ENCODE measurements at regions not wholly inside any gene's neighbourhood (a gene's known extent, or its start where the extent isn't known, plus 50 kb on each side); places are given as distances from the start of the nearest gene placed in this dataset.
A peak's percentile ranks its signal among the peaks of the same experiment; 100 is the strongest.

DNA sequence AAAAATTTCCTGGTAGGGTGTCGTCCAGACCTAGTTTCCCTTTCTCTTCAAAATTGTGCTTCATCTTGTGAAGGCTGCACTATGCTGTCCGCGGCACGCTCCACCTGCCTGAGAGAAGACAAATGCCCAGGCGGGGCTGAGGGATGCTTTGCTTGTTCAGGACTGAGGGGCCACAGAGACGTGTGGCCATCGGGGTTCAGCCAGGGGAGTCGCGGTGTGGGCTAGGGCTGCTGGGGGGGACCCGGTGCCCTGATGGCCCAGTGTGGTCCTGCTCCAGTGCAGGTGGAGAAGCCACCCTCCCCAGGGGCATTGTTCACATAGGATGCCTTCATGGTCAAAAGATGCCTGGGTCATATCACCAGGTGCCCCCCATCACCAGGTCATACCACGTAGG is 107.8 kb upstream of the SHH start:
- dilution Hi-C loops (cut with HindIII; ENCODE audit: low sequenced_read_pairs, unreplicated experiment) (no loop called here), intact Hi-C loops (cut with micrococcal nuclease) (no loop called here), in situ Hi-C loops (cut with MboI; ENCODE audit: low sequenced_read_pairs) (no loop called here)
- POLR2A ChIA-PET (ENCODE audit: unreplicated experiment) = no interaction called here
- CTCF ChIA-PET = no interaction called here
- ATAC-seq (ENCODE audit: low read depth) (no peak), DNase-seq (no peak)
- Histone ChIP-seq H3K4me2 (ENCODE audit: low read depth, low read length) (no peak overlapping the region), H2BK5ac (ENCODE audit: low read depth, low read length, poor library complexity, severe bottlenecking) (no peak overlapping the region), H2BK120ac (ENCODE audit: low read depth, low read length) (no peak overlapping the region), H3K9ac (ENCODE audit: low read depth, low read length) (no peak overlapping the region), H2AFZ (replicated peaks; ENCODE audit: low read length, poor library complexity) (no peak overlapping the region), H3K9me1 (ENCODE audit: insufficient read depth, low read length) (peaks cover 5% of the 10 kb centered on the region), H3K9me3 (ENCODE audit: control insufficient read depth, insufficient read depth, low read length) (peaks cover 14% of the 10 kb centered on the region), H3K4ac (ENCODE audit: low read depth, low read length) (peak overlapping the region; percentile 36), H3K56ac (ENCODE audit: extremely low read depth, insufficient read depth, low read length) (no peak overlapping the region), H2AK5ac (ENCODE audit: low read depth, low read length) (peak overlapping the region; percentile 57), H4K20me1 (ENCODE audit: insufficient read depth, low read length) (no peaks in the 10 kb centered on the region), H3K27ac (ENCODE audit: insufficient read depth, low read length) (no peak overlapping the region; the same call in 1 of the 2 replicates), H4K91ac (ENCODE audit: insufficient read depth, low read depth, low read length) (no peak overlapping the region), H3K27me3 (ENCODE audit: control insufficient read depth, insufficient read depth, low read length) (no peaks in the 10 kb centered on the region), H2AK9ac (replicated peaks; ENCODE audit: low read depth, low read length, poor library complexity) (peak overlapping the region; percentile 55), H4K8ac (ENCODE audit: low read depth in 2 of 2, low read length in 2 of 2) (no peak overlapping the region), H4K5ac (ENCODE audit: low read depth, low read length) (no peak overlapping the region), H3K36me3 (ENCODE audit: control insufficient read depth, insufficient read depth, low read length) (no peaks in the 10 kb centered on the region), H2BK15ac (ENCODE audit: low read depth, low read length) (no peak overlapping the region), H3K23ac (ENCODE audit: low read depth, low read length) (no peak overlapping the region), H3K4me1 (ENCODE audit: control insufficient read depth, insufficient read depth, low read length) (peaks cover 16% of the 10 kb centered on the region), H3K14ac (replicated peaks; ENCODE audit: low read depth, low read length) (no peak overlapping the region), H2BK20ac (ENCODE audit: low read depth, low read length) (no peak overlapping the region), H3K4me3 (ENCODE audit: insufficient read depth, low read depth, low read length) (no peak overlapping the region), H3K18ac (ENCODE audit: low read depth, low read length) (no peak overlapping the region), H3K79me1 (ENCODE audit: low read depth in 1 of 2, low read length in 2 of 2) (no peaks in the 10 kb centered on the region)
- BruUV-seq (replicated peaks) = no TSS peak
- TF ChIP-seq POLR2A (IDR thresholded peaks at IDR 0.05; ENCODE audit: low read depth, low read length) = no peak
- TF ChIP-seq MAFK (IDR thresholded peaks at IDR 0.05; ENCODE audit: low read depth, low read length) = no peak
- no peak for TF ChIP-seq RCOR1 (IDR thresholded peaks at IDR 0.05; ENCODE audit: insufficient replicate concordance, low read length)
- TF ChIP-seq FOS (IDR thresholded peaks at IDR 0.05; ENCODE audit: low read depth, low read length) = no peak
- TF ChIP-seq MXI1 (IDR thresholded peaks at IDR 0.05; ENCODE audit: borderline replicate concordance, low read depth, low read length) = no peak
- TF ChIP-seq, protein P1, sequence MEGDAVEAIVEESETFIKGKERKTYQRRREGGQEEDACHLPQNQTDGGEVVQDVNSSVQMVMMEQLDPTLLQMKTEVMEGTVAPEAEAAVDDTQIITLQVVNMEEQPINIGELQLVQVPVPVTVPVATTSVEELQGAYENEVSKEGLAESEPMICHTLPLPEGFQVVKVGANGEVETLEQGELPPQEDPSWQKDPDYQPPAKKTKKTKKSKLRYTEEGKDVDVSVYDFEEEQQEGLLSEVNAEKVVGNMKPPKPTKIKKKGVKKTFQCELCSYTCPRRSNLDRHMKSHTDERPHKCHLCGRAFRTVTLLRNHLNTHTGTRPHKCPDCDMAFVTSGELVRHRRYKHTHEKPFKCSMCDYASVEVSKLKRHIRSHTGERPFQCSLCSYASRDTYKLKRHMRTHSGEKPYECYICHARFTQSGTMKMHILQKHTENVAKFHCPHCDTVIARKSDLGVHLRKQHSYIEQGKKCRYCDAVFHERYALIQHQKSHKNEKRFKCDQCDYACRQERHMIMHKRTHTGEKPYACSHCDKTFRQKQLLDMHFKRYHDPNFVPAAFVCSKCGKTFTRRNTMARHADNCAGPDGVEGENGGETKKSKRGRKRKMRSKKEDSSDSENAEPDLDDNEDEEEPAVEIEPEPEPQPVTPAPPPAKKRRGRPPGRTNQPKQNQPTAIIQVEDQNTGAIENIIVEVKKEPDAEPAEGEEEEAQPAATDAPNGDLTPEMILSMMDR (conservative IDR thresholded peaks at IDR 0.05; ENCODE audit: low read depth, low read length) = no peak
- TF ChIP-seq RFX5 (IDR thresholded peaks at IDR 0.05; ENCODE audit: low read depth, low read length) = no peak
- TF ChIP-seq CHD1 (IDR thresholded peaks at IDR 0.05; ENCODE audit: low read depth, low read length) = no peak
- no peak for TF ChIP-seq SMC3 (IDR thresholded peaks at IDR 0.05; ENCODE audit: low read depth, low read length)
- TF ChIP-seq MAZ (IDR thresholded peaks at IDR 0.05; ENCODE audit: borderline replicate concordance, low read depth, low read length) = no peak
- no peak for TF ChIP-seq RAD21 (IDR thresholded peaks at IDR 0.05; ENCODE audit: low read length)
- 88% methylated on average over 5 of the region's 11 CpGs; no CpG with 5 or more reads in 1 of the 2 experiments for WGBS, 2 experiments (ENCODE audit: extremely low coverage in 2 of 2, insufficient read length in 1 of 2)
